Kidney tubule cell (primary cell): ENCODE measurements at regions not wholly inside any gene's neighbourhood (a gene's known extent, or its start where the extent isn't known, plus 50 kb on each side); places are given as distances from the start of the nearest gene placed in this dataset.

Source experiments
- DNase-seq: peaks from one replicate; pipeline ENCODE4 v3.0.0-alpha.2; 2018; ENCODE audit warnings: low spot score

GRCh38 chr7:54701982-54702381, 57.0 kb downstream of the SEC61G start:
- DNase-seq = no peak

DNA sequence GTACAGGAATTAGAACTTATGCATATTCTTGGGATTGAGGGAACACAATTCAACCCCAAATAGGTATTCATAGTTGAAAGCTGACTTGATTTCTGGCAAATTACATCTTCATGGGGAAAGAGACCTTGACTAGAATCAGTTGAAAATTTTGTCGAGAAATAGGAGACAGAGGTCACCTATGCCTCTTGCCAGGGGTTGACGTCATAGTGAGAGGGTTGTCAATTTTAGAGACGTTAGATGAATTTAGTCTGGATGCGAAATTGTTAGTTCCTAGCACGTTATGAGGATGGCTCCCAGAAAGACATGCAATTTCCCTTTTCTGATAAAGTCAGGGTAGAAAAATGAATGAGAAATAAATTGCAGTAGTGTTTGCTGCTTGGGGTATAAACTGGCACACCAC, 59.3 kb downstream of the SEC61G start:
- DNase-seq = no peak

- DNase-seq = no peak
Observed at GRCh38 chr7:54697659-54698186, 61.3 kb downstream of the SEC61G start.

DNA sequence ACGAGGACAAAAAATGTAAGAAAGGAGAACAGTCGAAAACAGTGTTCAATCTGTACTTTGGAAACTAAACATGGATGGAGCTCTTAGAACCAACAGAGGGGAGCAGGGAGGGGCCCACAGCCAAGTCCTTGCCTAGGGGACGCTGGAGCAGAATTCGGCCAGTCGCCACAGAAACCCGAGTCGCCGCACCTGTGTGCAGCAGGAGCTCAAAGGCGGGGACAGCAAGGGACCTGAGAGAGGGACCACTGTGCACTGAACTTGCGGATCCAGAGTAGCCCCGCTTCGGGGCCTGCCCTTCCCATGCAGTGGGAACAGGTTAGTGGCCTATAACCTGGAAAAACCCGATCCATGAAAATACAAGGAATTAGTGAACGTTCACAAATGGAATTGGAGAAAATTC, 68.1 kb downstream of the SEC61G start:
- no peak for DNase-seq

- DNase-seq = no peak
Observed at GRCh38 chr7:54690050-54690443, 69.0 kb downstream of the SEC61G start.

DNA sequence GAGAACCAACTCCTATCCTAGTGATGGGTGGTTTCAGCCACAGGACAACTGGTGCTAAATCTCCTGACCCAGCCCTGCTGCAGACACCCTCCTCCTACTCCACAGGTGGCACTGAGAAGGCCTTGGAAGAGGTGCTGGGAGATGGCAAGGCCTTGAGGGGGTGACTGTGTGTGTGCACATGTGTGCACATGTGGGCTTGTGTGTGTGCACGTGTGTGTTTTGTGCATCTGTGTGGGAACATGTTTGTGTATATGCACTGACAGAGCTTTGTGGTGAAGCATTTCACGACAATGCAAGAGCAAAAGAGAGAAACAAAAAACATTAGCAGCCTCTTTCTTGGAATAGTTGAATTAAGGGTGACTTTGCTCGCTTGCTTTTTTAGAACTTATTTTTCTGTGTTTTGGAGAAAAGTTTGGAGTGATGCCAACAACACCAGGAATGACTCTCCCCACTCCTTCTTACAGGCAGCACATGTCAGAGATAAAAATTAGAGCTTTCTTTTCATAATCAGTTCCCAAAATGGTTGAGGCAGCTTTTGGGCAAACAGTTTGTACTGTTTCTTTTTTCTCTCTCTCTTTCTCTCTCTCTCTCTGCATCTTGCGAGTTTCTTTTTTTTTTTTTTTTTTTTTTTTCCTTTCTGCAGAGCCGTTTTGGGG, 69.5 kb downstream of the SEC61G start:
- no peak for DNase-seq

DNA sequence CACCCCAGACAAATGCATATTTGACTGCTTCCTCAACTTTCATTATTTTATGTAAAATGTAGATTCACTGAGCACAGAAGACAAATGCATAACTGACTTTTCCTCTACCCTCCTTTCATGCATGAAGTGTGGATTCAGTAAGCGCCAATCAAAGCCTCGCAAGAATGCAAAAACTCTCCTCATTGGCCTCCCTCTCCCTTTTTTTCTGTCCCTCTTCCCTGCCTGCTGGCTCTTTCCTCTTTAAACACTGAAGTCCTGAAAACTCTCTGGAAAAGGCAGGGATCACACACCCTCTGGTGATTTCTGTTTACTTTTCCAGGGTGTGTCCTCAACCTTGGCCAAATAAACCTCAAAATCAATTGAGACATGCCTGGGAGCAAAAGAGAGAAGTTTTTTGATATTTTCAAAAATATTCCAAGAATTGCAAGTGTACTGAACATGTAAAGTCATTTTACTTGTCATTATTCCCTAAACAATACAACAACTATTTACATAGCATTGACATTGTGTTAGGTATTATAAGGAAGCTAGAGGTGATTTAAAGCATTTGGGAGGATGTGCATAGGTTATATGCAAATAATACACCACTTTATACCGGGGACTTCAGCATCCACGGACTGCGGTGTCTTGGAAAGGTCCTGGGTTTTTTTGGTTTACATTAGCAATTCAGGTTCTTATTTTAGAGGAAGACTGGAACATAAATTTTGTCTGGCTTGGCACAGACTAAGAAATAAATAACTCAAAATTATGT, 71.4 kb downstream of the SEC61G start:
- no peak for DNase-seq

GRCh38 chr7:54680377-54681005, 78.5 kb downstream of the SEC61G start:
- DNase-seq = no peak

- DNase-seq = no peak
Observed at GRCh38 chr7:54679490-54679817, 79.6 kb downstream of the SEC61G start.

DNA sequence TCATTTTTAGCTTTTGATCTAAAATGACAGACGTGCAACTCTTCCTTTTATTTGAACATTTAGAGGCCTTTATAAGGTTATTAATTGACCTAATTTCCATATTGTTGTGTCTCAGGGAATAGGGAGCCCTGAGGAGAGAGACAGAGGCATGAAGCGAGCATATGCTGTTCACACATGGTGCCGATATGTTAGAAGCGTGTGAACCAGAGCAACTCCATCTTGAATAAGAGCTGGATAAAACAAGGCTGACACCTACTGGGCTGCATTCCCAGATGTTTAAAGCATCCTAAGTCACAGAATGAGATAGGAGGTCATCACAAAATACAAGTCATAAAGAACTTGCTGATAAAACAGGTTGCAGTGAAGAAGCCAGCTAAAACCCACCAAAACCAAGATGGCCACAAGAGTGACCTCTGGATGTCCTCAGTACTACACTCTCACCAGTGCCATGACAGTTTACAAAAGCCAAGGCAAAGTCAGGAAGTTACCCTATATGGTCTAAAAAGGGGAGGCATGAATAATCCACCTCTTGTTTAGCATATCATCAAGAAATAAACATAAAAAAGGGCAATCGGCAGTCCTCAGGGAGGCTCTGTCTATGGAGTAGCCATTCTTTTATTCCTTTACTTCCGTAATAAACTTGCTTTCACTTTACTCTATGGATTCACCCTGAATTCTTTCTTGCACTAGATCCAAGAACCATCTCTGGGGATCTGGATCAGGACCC, 80.1 kb downstream of the SEC61G start:
- DNase-seq = no peak

GRCh38 chr7:54674891-54675290, 84.1 kb downstream of the SEC61G start:
- DNase-seq = no peak

- no peak for DNase-seq
Observed at GRCh38 chr7:54672519-54672918, 86.5 kb downstream of the SEC61G start.

DNA sequence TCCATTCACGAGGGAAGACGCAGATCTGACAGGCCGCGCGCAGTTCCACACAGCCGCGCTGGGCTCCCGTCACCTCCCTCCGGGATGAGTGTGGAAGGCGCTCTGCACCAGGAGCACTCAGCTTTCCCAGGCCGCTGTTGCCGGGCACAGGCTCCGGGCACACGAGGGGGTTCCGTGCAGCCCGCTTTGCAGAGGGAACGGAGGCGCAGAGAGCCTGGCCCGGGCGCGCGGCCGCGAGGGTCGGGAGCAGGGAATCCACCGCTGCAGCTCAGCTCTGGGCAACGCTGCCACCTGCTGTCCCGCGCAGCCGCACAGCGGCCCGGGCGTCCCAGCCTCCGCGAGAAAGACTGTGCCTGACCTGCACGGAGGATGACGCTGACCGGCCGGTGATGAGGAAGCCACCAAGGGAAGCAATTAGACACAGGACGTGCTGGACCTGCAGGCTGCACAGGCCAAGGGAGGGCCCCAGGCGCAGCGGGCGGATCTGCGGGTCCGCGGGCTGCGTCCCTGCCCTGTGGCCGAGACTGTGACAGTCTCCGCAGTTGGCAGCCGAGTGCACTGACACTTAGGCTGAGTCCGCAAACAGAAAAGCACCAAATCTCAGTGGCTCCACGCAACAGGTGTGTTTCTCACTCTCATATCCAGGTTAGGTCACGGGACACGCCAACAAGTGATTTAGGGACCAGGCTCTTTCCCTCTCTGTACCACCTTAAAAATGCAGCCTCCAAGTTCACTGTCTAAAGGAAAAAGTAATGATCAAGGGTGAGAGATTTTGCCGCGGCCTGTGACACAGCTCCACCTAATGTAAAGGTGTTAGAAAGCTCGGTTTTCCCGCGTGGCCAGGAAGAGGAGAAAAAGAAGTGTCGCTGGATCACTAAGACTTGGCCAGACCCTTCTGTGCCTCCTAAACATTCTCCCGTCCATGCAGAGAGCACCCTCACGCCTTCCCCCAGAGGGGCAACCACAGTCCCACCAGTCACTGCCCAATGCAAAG, 94.5 kb downstream of the SEC61G start:
- DNase-seq = peak; percentile 87

DNA sequence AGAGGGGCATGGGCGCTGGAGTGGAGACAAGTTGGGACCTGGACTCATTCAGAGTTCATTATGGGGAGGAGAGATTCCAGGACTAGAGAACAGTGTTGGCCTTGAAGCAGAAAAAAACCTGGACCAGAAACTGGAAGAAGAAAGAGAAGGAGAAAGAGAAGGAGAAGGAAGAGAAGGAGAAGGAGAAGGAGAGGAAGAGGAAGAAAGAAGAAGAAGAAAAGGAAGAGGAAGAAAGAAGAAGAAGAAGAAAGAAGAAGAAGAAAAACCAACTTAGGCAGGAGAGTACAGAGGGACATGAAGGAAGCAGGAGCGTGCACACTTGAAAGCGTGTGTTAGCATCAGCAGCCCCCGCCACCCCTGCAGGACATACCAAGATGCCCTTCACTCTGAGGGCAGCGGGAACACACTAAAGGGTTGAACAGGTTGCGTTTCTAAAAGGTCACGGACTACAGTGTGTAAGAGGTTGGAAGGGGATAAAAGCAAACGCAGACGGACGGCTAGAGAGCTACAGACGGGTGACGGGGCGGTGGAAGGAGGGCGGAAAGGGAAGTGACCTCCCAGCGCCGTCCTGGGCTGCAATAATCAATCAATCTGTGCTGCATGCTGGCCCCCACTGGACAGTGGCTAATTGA, 95.3 kb downstream of the SEC61G start:
- DNase-seq = peak; percentile 1

DNA sequence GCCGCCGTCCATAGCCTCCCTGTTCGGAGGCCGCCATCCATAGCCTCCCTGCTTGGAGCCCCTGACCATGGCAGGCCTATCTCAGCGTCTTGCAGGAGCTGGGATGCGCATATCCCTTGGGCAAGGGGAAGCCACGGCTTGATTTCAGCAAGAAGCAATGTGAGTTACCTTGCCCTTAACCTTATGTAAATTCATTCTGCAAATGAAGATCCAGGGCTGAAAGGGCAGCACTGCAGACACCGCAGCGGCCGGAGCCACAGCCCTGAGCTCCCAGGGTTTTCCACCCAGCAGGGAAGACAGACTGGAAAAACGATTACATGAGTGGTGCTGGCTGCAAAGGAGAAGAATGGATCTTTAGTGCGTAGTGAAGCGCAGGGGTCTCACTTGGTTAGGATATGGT, 95.8 kb downstream of the SEC61G start:
- DNase-seq = no peak

DNA sequence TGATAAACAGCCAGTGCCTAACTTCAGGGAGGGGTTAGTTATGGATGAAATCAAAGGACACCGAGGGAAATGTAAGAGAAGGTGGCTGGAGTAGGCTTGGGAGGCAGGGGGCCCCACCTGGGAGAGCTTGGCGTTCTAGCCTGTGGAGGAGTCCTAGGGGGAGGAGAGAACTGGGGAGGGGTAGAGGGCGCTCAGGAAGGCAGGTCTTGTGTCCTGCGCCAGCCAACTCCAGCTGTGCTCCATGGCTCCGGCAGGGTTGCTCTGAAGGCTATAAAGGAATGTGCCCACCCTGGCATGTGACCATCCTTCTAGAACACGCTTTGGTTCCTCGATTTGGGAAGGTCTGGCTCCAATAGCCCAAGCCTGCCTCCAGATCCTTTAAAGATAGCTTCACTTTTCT, 96.3 kb downstream of the SEC61G start:
- no peak for DNase-seq

- DNase-seq = no peak
Observed at GRCh38 chr7:54653905-54654304, 105.1 kb downstream of the SEC61G start.

DNA sequence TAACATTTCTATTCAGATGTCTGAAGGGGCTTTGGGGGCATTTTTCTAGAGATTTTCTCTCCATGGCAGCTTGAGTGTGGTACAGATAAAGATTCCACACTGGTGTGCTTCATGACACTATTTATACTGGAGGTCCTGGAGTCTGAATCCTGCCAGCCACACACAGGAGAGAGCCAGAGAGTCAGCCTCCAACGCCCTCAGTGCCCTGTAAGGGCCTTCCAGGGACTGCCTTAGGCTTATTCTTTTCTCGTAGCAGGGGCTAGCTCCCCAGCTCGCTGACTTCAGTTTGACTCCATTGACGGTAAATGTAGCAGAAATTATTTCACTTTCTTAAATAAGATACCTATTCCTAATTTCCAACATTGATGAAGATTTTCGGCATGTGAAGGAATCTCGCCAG, 100.9 kb downstream of the VSTM2A start:
- no peak for DNase-seq

- DNase-seq = no peak
Observed at GRCh38 chr7:54637712-54638396, 95.7 kb downstream of the VSTM2A start.

DNA sequence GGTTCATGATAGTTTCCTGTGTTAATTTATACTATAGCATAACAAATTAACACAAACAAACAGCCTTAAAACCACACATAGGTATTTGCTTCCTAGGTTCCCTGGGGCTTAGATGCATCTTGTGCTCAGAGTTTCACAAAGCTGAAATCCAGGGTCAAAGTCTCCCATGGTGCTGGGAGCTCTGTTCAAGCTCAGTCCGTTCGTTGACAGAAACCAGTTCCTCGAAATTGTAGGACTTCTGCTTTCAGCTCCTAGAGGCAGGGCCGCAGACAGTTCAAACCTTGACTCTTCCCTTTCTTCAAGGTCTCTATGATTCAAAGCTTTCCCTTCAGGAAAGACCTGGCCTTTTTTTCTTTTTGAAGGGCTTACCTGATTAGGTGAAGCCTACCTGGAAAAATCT, 90.5 kb downstream of the VSTM2A start:
- DNase-seq = no peak
